ENCODE measurements at regions not wholly inside any gene's neighbourhood (a gene's known extent, or its start where the extent isn't known, plus 50 kb on each side); places are given as distances from the start of the nearest gene placed in this dataset.

DNA sequence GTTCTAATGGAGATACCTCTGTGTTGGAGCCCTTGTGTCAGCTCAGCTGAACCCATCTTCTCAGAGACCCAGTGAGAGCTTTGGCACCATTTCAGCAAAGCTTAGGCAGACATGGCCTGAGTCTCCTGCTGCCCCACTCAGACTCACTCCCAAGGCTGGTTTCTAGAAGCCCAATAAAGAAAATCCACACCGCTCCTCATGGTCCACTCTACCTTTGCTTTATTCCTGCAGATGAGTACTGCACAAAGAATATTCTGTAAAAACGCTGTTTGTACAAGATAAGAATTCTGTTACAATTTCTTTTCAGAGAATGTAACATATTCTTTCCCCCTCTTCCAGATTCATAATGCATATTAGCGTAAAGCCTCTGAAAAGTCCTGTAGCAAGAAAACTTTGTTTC lies 129.3 kb downstream of the C5orf15 start:
- DNase-seq (ENCODE audit: low read depth) = no peak
- no peak overlapping the region for H3K4me3 ChIP-seq (ENCODE audit: low read depth, low read length)
- TF ChIP-seq CTCF (IDR thresholded peaks at IDR 0.05; ENCODE audit: insufficient read depth, low read depth, low read length) = no peak

- TF ChIP-seq CTCF (IDR thresholded peaks at IDR 0.05; ENCODE audit: insufficient read depth, low read depth, low read length) = no peak
- no peak for DNase-seq (ENCODE audit: low read depth)
- no peak overlapping the region for H3K4me3 ChIP-seq (ENCODE audit: low read depth, low read length)
Measured at GRCh38 chr5:133838286-133838685, 130.1 kb downstream of the C5orf15 start.

DNA sequence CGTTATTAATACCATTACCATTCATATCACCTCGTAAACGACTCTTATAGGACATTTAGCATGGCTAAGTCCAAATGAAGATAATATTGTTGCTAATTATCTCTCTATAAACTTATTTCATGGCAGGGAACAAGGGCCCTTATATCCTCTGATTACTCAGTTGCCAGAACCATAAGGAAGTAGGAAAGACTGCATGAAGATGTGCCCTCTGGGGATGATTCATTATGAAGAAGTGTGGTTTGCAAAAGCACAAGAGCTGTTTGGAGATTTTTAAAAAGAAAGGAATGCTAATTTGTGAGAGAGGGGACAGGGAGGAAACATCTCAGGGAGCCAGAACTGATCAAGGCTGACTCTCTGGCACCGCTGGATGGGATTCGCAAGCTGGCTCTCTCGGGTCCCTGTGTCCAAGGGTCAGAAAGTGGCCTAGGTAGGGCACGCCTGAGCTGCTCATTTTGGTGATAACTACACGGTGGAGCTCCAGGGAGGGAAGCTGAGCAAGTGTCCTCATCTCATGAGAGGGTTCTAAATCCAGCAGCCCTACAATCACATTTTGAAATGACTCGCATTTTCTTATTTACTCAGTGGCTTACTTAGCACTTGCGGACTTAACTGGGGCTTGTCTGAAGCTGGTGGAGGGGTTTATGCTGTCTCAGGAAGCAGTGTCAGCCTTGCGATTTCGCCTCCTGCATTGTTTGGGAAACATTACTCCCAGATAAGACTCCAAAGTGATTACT lies 136.8 kb downstream of the C5orf15 start:
- no peak for TF ChIP-seq CTCF (IDR thresholded peaks at IDR 0.05; ENCODE audit: insufficient read depth, low read depth, low read length)
- no peak overlapping the region for H3K4me3 ChIP-seq (ENCODE audit: low read depth, low read length)

DNA sequence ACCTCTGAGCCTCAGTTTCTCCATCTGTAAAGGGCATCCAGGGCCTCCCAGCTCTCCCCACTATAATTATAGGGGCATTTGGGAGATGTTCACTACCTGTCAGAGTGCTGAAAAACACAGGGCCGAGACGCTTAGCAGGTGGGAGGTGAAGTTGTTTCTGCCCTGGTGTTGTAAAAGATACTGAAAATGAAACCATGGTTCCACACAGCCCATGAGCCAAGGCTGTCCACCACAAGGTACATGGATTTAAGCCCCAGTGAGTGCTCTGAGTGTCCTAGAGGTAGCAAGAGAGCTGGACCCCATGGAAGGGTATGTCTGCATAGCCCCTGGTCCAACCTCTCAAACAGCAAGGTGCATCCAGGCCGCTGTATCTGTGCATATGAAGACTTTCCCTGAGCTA lies 137.5 kb downstream of the C5orf15 start:
- no peak overlapping the region for H3K4me3 ChIP-seq (ENCODE audit: low read depth, low read length)
- no peak for DNase-seq (ENCODE audit: low read depth)
- TF ChIP-seq CTCF (IDR thresholded peaks at IDR 0.05; ENCODE audit: insufficient read depth, low read depth, low read length) = no peak

More for the DNA sequence above, 136.8 kb downstream of the C5orf15 start:
- peak; percentile 3 for DNase-seq (ENCODE audit: low read depth)

- no peak for TF ChIP-seq CTCF (IDR thresholded peaks at IDR 0.05; ENCODE audit: insufficient read depth, low read depth, low read length)
- H3K4me3 ChIP-seq (ENCODE audit: low read depth, low read length) = no peak overlapping the region
- DNase-seq (ENCODE audit: low read depth) = no peak
Measured at GRCh38 chr5:133830281-133830680, 138.1 kb downstream of the C5orf15 start.

DNA sequence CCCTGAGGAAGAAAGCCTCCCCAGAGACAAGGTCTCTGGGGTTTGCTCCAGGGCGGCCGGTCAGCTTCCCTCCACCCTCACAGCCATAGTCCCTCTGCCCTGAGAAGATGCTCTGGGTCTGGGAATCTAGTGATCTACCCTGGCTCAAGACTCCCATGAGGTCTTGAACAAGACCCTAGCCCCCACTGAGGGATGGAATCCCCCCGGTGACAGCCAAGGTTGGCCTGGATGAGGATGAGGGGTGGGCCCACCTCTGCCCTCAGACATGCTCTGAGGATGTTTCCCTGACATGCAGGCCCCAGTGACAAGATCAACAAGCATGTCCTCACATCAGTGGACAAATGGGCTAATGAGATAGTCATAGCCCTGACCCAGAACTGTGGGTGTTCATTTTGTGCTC lies 138.6 kb downstream of the C5orf15 start:
- no peak overlapping the region for H3K4me3 ChIP-seq (ENCODE audit: low read depth, low read length)
- no peak for DNase-seq (ENCODE audit: low read depth)
- TF ChIP-seq CTCF (IDR thresholded peaks at IDR 0.05; ENCODE audit: insufficient read depth, low read depth, low read length) = no peak

DNA sequence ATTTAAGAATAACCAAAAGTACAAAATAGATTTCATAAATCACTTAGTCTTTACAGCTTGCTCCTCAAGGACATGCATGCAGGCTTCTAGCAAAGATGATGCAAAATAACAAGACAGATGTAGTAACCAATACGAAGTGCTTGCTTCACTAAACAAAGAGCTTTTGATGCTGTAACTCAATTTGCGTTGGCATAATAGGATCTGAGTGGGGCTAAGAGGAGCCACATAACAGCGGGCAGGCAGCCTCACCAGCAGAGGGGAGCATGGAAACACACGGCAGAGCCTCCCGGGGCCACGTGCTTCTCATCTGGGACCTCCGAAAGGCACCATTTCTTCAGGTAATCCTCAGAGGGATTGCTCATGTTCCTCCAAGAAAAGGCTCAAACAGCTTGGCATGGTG lies 139.7 kb downstream of the C5orf15 start:
- DNase-seq (ENCODE audit: low read depth) = no peak
- TF ChIP-seq CTCF (IDR thresholded peaks at IDR 0.05; ENCODE audit: insufficient read depth, low read depth, low read length) = no peak

More for the DNA sequence above, 139.7 kb downstream of the C5orf15 start:
- no peak overlapping the region for H3K4me3 ChIP-seq (ENCODE audit: low read depth, low read length)

All from fibroblast of villous mesenchyme (primary cell).